Gastrocnemius medialis (tissue), 4 donors: ENCODE measurements at regions not wholly inside any gene's neighbourhood (a gene's known extent, or its start where the extent isn't known, plus 50 kb on each side); places are given as distances from the start of the nearest gene placed in this dataset.

ENCODE experiments used
- CTCF ChIP-seq, 5 experiments: fragments of 450-650 bp in 3 of 5; fragments of 200-600 bp in 2 of 5; sonication (generic) in 2 of 5; IDR thresholded peaks in 4 of 5; conservative IDR thresholded peaks in 1 of 5; 1 replicate in 4 of 5; 2 replicates in 1 of 5; pipeline ENCODE4 v1.5.1; 2016 to 2019; ENCODE audit warnings: antibody characterized with exemption in 5 of 5, mild to moderate bottlenecking in 3 of 5, moderate library complexity in 3 of 5
- POLR2A ChIP-seq, 2 donors: fragments of 450-650 bp; IDR thresholded peaks; one replicate each; pipeline ENCODE4 v1.6.1; 2017; ENCODE audit warnings: antibody characterized with exemption in 2 of 2, mild to moderate bottlenecking in 2 of 2, moderate library complexity in 2 of 2

DNA sequence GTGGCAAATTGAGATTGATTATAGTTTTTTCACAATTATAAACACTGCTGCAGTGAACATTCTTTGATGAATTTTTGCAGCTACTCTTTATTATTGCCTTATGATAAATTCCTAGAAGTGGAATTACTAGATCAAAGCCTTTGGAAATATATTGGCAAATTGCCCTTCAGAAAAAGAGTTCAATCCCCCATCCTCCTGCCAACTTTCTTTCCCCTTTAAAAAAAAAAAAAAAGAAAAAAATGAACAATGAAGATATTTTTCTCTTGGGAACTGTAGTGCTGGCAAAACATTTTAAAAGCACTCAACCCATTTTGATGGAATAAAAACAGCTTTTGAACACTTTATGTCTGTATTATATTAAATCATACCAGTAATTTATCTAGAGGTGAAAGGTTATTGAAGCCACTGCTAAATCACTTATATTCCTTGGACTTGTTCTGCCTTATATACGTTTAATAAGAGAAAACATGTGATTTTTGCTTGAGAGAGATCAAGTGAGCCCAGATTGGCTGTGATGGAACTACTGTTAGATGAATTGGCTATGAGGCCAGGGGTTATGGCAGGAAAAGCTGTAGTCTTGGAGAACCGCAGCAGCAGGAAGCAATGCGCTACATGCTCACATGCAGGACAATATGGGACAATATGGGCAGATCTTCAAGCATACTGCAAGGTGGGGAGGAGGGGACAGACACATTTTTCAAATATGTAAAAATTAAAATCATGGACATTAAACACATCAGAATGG, 212.8 kb upstream of the C2CD4B start:
- TF ChIP-seq CTCF (IDR thresholded peaks at IDR 0.05 in 4 of 5, conservative IDR thresholded peaks at IDR 0.05 in 1 of 5) = no peak
- no peak for TF ChIP-seq POLR2A (IDR thresholded peaks at IDR 0.05)
